Ascending aorta (tissue), 2 donors: ENCODE measurements at regions not wholly inside any gene's neighbourhood (a gene's known extent, or its start where the extent isn't known, plus 50 kb on each side); places are given as distances from the start of the nearest gene placed in this dataset.

Experiments used
- DNase-seq, 2 donors: peaks; one replicate each; pipeline ENCODE4 v3.0.0-alpha.2; 2019; ENCODE audit warnings: low spot score in 2 of 2
- H3K27ac ChIP-seq, 2 donors: fragments of 200-600 bp; sonication (generic); one replicate each; pipeline ENCODE4 v1.5.1; 2016 to 2017; ENCODE audit warnings: mild to moderate bottlenecking in 1 of 2
- H3K27me3 ChIP-seq: fragments of 200-600 bp; sonication (generic); one replicate; pipeline ENCODE4 v1.5.1; 2017
- H3K36me3 ChIP-seq, 2 donors: fragments of 200-600 bp; sonication (generic); one replicate each; pipeline ENCODE4 v1.5.1; 2016
- H3K4me1 ChIP-seq, 2 donors: fragments of 200-600 bp; sonication (generic); one replicate each; pipeline ENCODE4 v1.5.1; 2016 to 2017; ENCODE audit warnings: mild to moderate bottlenecking in 1 of 2
- H3K4me3 ChIP-seq, 2 donors: fragments of 200-600 bp; sonication (generic); one replicate each; pipeline ENCODE4 v1.5.1; 2016 to 2017; ENCODE audit warnings: mild to moderate bottlenecking in 1 of 2
- H3K9me3 ChIP-seq, 2 donors: fragments of 200-600 bp; sonication (generic); one replicate each; pipeline ENCODE4 v1.5.1; 2016
- CTCF ChIP-seq, 3 experiments: fragments of 200-600 bp in 2 of 3; fragments of 450-650 bp in 1 of 3; sonication (generic) in 2 of 3; IDR thresholded peaks; one replicate each; pipeline ENCODE4 v1.5.1; 2016 to 2019; ENCODE audit warnings: antibody characterized with exemption in 3 of 3, mild to moderate bottlenecking in 1 of 3, moderate library complexity in 1 of 3
- intact Hi-C: fragments of 100-400 bp; cut with DNase I; formaldehyde crosslinking; loops from one replicate; pipeline ENCODE4 v1.15.1; 2023

GRCh38 chr5:134063188-134063820, 51.2 kb upstream of the TCF7 start:
- Histone ChIP-seq H3K9me3 (no peaks in the 10 kb centered on the region), H3K36me3 (no peaks in the 10 kb centered on the region), H3K27me3 (no peaks in the 10 kb centered on the region), H3K4me1 (peaks cover 3 to 12% of the 10 kb centered on the region in 2 donors), H3K27ac (no peak overlapping the region), H3K4me3 (no peak overlapping the region)
- intact Hi-C loops, result no loop called here
- TF ChIP-seq CTCF (IDR thresholded peaks at IDR 0.05), result no peak
- no peak for DNase-seq

- Histone ChIP-seq H3K9me3 (no peaks in the 10 kb centered on the region), H3K27ac (peak overlapping the region; percentile 81 to 85), H3K4me3 (no peak overlapping the region), H3K27me3 (no peaks in the 10 kb centered on the region), H3K36me3 (no peaks in the 10 kb centered on the region), H3K4me1 (peaks cover 3 to 13% of the 10 kb centered on the region in 2 donors)
- intact Hi-C loops, result loop anchor here (5.0 kb wide), 1 partner anchor 67 kb away; no protein-coding TSS in a partner anchor
- no peak for DNase-seq
- TF ChIP-seq CTCF (IDR thresholded peaks at IDR 0.05), result no peak
Measured at GRCh38 chr5:134059758-134060495, 54.6 kb upstream of the TCF7 start.

- H3K27me3 ChIP-seq, result no peaks in the 10 kb centered on the region
- DNase-seq, result no peak
- no peak for TF ChIP-seq CTCF (IDR thresholded peaks at IDR 0.05)
- peaks cover 3 to 13% of the 10 kb centered on the region in 2 donors for H3K4me1 ChIP-seq
- H3K9me3 ChIP-seq, result no peaks in the 10 kb centered on the region
- intact Hi-C loops, result loop anchor here (5.0 kb wide), 1 partner anchor 72 kb away; no protein-coding TSS in a partner anchor
- no peak overlapping the region for H3K4me3 ChIP-seq
- no peaks in the 10 kb centered on the region for H3K36me3 ChIP-seq
- no peak overlapping the region for H3K27ac ChIP-seq
Measured at GRCh38 chr5:134055015-134055414, 50.2 kb upstream of the VDAC1 start.
